ENCODE measurements at regions not wholly inside any gene's neighbourhood (a gene's known extent, or its start where the extent isn't known, plus 50 kb on each side); places are given as distances from the start of the nearest gene placed in this dataset.

GRCh38 chr12:34384693-34385092, 362.4 kb downstream of the ALG10 start:
- TF ChIP-seq, protein P1, sequence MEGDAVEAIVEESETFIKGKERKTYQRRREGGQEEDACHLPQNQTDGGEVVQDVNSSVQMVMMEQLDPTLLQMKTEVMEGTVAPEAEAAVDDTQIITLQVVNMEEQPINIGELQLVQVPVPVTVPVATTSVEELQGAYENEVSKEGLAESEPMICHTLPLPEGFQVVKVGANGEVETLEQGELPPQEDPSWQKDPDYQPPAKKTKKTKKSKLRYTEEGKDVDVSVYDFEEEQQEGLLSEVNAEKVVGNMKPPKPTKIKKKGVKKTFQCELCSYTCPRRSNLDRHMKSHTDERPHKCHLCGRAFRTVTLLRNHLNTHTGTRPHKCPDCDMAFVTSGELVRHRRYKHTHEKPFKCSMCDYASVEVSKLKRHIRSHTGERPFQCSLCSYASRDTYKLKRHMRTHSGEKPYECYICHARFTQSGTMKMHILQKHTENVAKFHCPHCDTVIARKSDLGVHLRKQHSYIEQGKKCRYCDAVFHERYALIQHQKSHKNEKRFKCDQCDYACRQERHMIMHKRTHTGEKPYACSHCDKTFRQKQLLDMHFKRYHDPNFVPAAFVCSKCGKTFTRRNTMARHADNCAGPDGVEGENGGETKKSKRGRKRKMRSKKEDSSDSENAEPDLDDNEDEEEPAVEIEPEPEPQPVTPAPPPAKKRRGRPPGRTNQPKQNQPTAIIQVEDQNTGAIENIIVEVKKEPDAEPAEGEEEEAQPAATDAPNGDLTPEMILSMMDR (IDR thresholded peaks at IDR 0.05): no peak
- TF ChIP-seq EP300 (IDR thresholded peaks at IDR 0.05): no peak
